GM12878 (cell line): ENCODE measurements at regions not wholly inside any gene's neighbourhood (a gene's known extent, or its start where the extent isn't known, plus 50 kb on each side); places are given as distances from the start of the nearest gene placed in this dataset.

ENCODE experiments used
- ATAC-seq: fragments of 200-7000 bp; cut with Tn5 transposase; 3 replicates; pipeline ENCODE4 v1.9.1; 2020; ENCODE audit warnings: mild to moderate bottlenecking, moderate library complexity
- BruUV-seq: library from RNA; stranded (reverse); fragments of 400-500 nt; replicated peaks from 2 replicates; lab custom pipeline; 2021; lab: Mats Ljungman, UMichigan
- CTCF ChIA-PET: fragments of 300-600 bp; sonication (Branson Sonifier 250); formaldehyde crosslinking; extraction: SDS; loops from one replicate; lab custom pipeline; 2021; ENCODE audit warnings: inconsistent platforms; lab: Yijun Ruan, JAX
- POLR2A ChIA-PET: fragments of 350-600 bp; formaldehyde crosslinking; extraction: SDS; loops from one replicate; lab custom pipeline; 2021; ENCODE audit warnings: inconsistent platforms; lab: Charles Lee
- RAD21 ChIA-PET: fragments of 300-600 bp; sonication (Branson Sonifier 250); formaldehyde crosslinking; loops from one replicate; lab custom pipeline; 2023; ENCODE audit warnings: antibody characterized with exemption; ENCODE audit not compliant: unreplicated experiment; lab: Charles Lee
- SMC1A ChIA-PET: fragments of 300-600 bp; sonication (Branson Sonifier 250); formaldehyde crosslinking; loops from one replicate; lab custom pipeline; 2023; ENCODE audit not compliant: unreplicated experiment, uncharacterized antibody; lab: Charles Lee
- DNase-seq: peaks from one replicate; pipeline ENCODE4 v3.0.0-alpha.2; 2011; ENCODE audit warnings: low read depth, low spot score
- FAIRE-seq: peaks from 3 replicates; lab custom pipeline; 2011; peaks lifted over from hg19 to GRCh38; lab: Jason Lieb, UNC
- H2AFZ ChIP-seq: 2 replicates; pipeline ENCODE4 v1.6.0; 2011; ENCODE audit warnings: low read depth, low read length, control low read depth; ENCODE audit not compliant: control insufficient read depth
- H3K27ac ChIP-seq: 2 replicates; pipeline ENCODE4 v1.5.1; 2011; ENCODE audit warnings: control low read depth; ENCODE audit not compliant: control insufficient read depth, insufficient read depth
- H3K27me3 ChIP-seq, 2 experiments: replicated peaks in 1 of 2; 2 replicates each; pipeline versions ENCODE4 v1.6.0 to v1.6.1; 2011; ENCODE audit warnings: low read length in 1 of 2; ENCODE audit not compliant: control insufficient read depth in 2 of 2, insufficient read depth in 2 of 2
- H3K36me3 ChIP-seq, 2 experiments: 2 replicates each; pipeline ENCODE4 v1.5.1; 2011; ENCODE audit warnings: low read length in 1 of 2; ENCODE audit not compliant: control insufficient read depth in 2 of 2, insufficient read depth in 2 of 2
- H3K4me1 ChIP-seq: 2 replicates; pipeline ENCODE4 v1.6.1; 2011; ENCODE audit warnings: mild to moderate bottlenecking, low read length, moderate library complexity, mixed read lengths; ENCODE audit not compliant: control insufficient read depth, insufficient read depth
- H3K4me2 ChIP-seq: 2 replicates; pipeline ENCODE4 v1.6.0; 2011; ENCODE audit warnings: control low read depth; ENCODE audit not compliant: control insufficient read depth, insufficient read depth
- H3K4me3 ChIP-seq: fragments of 200-600 bp; sonication (generic); 2 replicates; pipeline ENCODE4 v1.5.1; 2016
- H3K79me2 ChIP-seq: 2 replicates; pipeline ENCODE4 v1.6.0; 2011; ENCODE audit warnings: low read length; ENCODE audit not compliant: control insufficient read depth, insufficient read depth
- H3K9ac ChIP-seq: 2 replicates; pipeline ENCODE4 v1.8.0; 2011; ENCODE audit warnings: low read length, control low read depth, mixed read lengths; ENCODE audit not compliant: control insufficient read depth, insufficient read depth
- H3K9me3 ChIP-seq: replicated peaks from 3 replicates; pipeline ENCODE4 v1.5.1; 2011; ENCODE audit warnings: mild to moderate bottlenecking, low read length; ENCODE audit not compliant: control insufficient read depth, insufficient read depth
- H4K20me1 ChIP-seq: 2 replicates; pipeline ENCODE4 v1.6.0; 2011; ENCODE audit not compliant: control insufficient read depth, insufficient read depth
- BCL11A ChIP-seq: IDR thresholded peaks from 2 replicates; pipeline ENCODE4 v1.6.1; 2011; ENCODE audit warnings: low read depth, low read length
- CEBPB ChIP-seq, 2 experiments: fragments of 150-350 bp in 1 of 2; IDR thresholded peaks; 2 replicates each; pipeline ENCODE4 v1.6.1; 2012 to 2014; ENCODE audit warnings: low read depth in 2 of 2, low read length in 2 of 2, borderline replicate concordance in 1 of 2, inconsistent platforms in 1 of 2
- CHD1 ChIP-seq: IDR thresholded peaks from 2 replicates; pipeline ENCODE4 v1.6.1; 2012; ENCODE audit warnings: low read depth, low read length, improper control_type of control experiment
- CHD2 ChIP-seq: IDR thresholded peaks from 2 replicates; pipeline ENCODE4 v1.6.1; 2011; ENCODE audit warnings: low read depth, low read length, improper control_type of control experiment, borderline replicate concordance
- CREM ChIP-seq: IDR thresholded peaks from 2 replicates; pipeline ENCODE4 v1.6.1; 2014; ENCODE audit warnings: antibody characterized with exemption, low read depth
- EZH2 ChIP-seq: IDR thresholded peaks from 2 replicates; pipeline ENCODE4 v1.6.1; 2012; ENCODE audit warnings: low read depth, mild to moderate bottlenecking, control low read depth, inconsistent platforms, low read length, borderline replicate concordance; ENCODE audit not compliant: control insufficient read depth
- IKZF1 ChIP-seq: fragments of 450-650 bp; conservative IDR thresholded peaks from 2 replicates; pipeline ENCODE4 v1.6.1; 2017; ENCODE audit warnings: antibody characterized with exemption, mild to moderate bottlenecking
- MTA2 ChIP-seq: fragments of 450-650 bp; IDR thresholded peaks from 2 replicates; pipeline ENCODE4 v1.6.1; 2016; ENCODE audit warnings: low read depth, mild to moderate bottlenecking, moderate library complexity
- NFIC ChIP-seq: IDR thresholded peaks from 2 replicates; pipeline ENCODE4 v1.6.1; 2012; ENCODE audit warnings: low read depth, mild to moderate bottlenecking, inconsistent platforms, low read length, moderate library complexity
- NR2F1 ChIP-seq: fragments of 450-650 bp; conservative IDR thresholded peaks from 2 replicates; pipeline ENCODE4 v1.6.1; 2017; ENCODE audit warnings: mild to moderate bottlenecking
- PAX5 ChIP-seq: IDR thresholded peaks from 2 replicates; pipeline ENCODE4 v1.6.1; 2011; ENCODE audit warnings: low read depth, low read length, borderline replicate concordance
- POLR2AphosphoS5 ChIP-seq: IDR thresholded peaks from 2 replicates; pipeline ENCODE4 v1.6.1; 2011; ENCODE audit warnings: mild to moderate bottlenecking, low read length, inconsistent platforms
- POU2F2 ChIP-seq: IDR thresholded peaks from 3 replicates; pipeline ENCODE4 v1.6.1; 2011; ENCODE audit warnings: low read depth, mild to moderate bottlenecking, low read length, borderline replicate concordance
- RELA ChIP-seq: fragments of 450-650 bp; IDR thresholded peaks from 2 replicates; pipeline ENCODE4 v1.8.0; 2014; ENCODE audit warnings: borderline replicate concordance; ENCODE audit not compliant: partially characterized antibody
- SIX5 ChIP-seq: IDR thresholded peaks from 2 replicates; pipeline ENCODE4 v1.6.1; 2011; ENCODE audit warnings: mild to moderate bottlenecking, low read depth, low read length, moderate library complexity; ENCODE audit not compliant: severe bottlenecking
- SMC3 ChIP-seq: IDR thresholded peaks from 2 replicates; pipeline ENCODE4 v1.6.1; 2011; ENCODE audit warnings: low read length, improper control_type of control experiment, borderline replicate concordance
- SREBF1 ChIP-seq: IDR thresholded peaks from 2 replicates; pipeline ENCODE4 v1.6.1; 2012; ENCODE audit warnings: mild to moderate bottlenecking, low read length
- SRF ChIP-seq, 2 experiments: IDR thresholded peaks; 2 replicates each; pipeline ENCODE4 v1.6.1; 2011; ENCODE audit warnings: low read depth in 2 of 2, low read length in 2 of 2, mild to moderate bottlenecking in 1 of 2, moderate library complexity in 1 of 2
- in situ Hi-C: fragments of 300-500 bp; cut with MboI; formaldehyde crosslinking; loops from 9 replicates; pipeline ENCODE4 v1.14.3; 2018; ENCODE audit warnings: mixed read lengths
- intact Hi-C: fragments of 100-400 bp; cut with micrococcal nuclease; formaldehyde crosslinking; loops from one replicate; pipeline ENCODE4 v1.14.2; 2022; ENCODE audit not compliant: unreplicated experiment
- TF ChIP-seq, protein P1 (sequence below): fragments of 450-650 bp; IDR thresholded peaks from 2 replicates; pipeline ENCODE4 v1.6.1; 2016; ENCODE audit warnings: mild to moderate bottlenecking
- TF ChIP-seq, protein P2 (sequence below), 3 experiments: IDR thresholded peaks in 2 of 3; conservative IDR thresholded peaks in 1 of 3; 2 replicates each; pipeline ENCODE4 v1.5.1; 2011; ENCODE audit warnings: low read depth in 3 of 3, low read length in 3 of 3, mild to moderate bottlenecking in 3 of 3, control low read depth in 2 of 3, moderate library complexity in 2 of 3, inconsistent platforms in 1 of 3, mixed read lengths in 1 of 3; ENCODE audit not compliant: control insufficient read depth in 2 of 3, insufficient read depth in 1 of 3; ENCODE audit errors: extremely low read depth in 1 of 3
- TF ChIP-seq, protein P3 (sequence below): IDR thresholded peaks from 2 replicates; pipeline ENCODE4 v1.6.1; 2011; ENCODE audit warnings: low read depth, low read length, improper control_type of control experiment, borderline replicate concordance

DNA sequence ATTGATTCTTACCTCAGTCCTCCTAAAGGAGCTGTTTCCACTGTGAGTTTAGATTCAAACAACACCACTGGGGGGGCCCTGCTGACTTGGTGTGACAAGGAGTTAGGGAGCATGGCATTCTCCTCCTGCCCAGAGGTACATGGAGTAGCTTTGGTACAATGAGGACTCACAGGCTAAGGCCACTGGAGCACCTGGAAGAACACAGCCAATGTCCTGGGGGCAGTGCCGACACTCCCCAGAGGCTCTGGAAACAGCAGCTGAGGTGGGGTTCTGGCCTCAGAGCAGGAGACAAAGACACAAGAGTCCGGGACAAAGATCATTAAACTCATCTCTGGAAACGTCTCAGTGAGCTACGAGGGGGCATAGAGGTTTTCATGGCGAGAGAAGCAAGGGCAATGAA, 69.7 kb upstream of the POMGNT2 start (continued):
- TF ChIP-seq PAX5 (no peak), MTA2 (no peak), CREM (no peak), SREBF1 (no peak)

DNA sequence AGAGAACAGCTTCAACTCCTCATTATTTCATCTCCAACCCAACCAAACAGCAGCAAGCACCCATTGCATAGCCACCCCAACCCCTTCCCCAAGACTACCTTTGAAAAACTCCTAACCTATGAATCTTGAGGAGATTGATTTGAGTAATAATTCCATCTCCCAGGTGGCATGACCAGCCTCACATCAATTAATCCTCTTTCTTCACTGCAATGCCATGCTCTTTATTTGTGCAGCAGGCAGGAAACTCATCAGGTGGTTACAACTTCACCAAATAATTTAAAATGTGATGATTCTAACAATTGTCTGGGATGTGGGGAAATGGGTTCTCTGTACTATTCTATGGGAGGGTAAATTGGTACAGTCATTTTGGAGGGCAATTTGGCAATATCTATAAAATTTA, 68.1 kb upstream of the POMGNT2 start:
- no peak overlapping the region for H3K27ac ChIP-seq
- no peak for DNase-seq
- H4K20me1 ChIP-seq: no peaks in the 10 kb centered on the region
- no peaks in the 10 kb centered on the region for H3K36me3 ChIP-seq
- RAD21 ChIA-PET: no interaction called here
- CTCF ChIA-PET: no interaction called here
- POLR2A ChIA-PET: no interaction called here
- no peak for FAIRE-seq
- H3K79me2 ChIP-seq: no peaks in the 10 kb centered on the region
- SMC1A ChIA-PET: interaction anchor here (0.7 kb wide), 2 partner anchors 12 to 868 kb away, joined by 3 read pairs; no protein-coding TSS in a partner anchor
- H3K9me3 ChIP-seq: no peaks in the 10 kb centered on the region
- intact Hi-C loops: no loop called here
- in situ Hi-C loops: no loop called here
- H2AFZ ChIP-seq: no peak overlapping the region
- no peak overlapping the region for H3K4me2 ChIP-seq
- ATAC-seq: no peak
- no TSS peak for BruUV-seq
- H3K9ac ChIP-seq: no peak overlapping the region
- H3K27me3 ChIP-seq: no peaks in the 10 kb centered on the region
- no peak overlapping the region for H3K4me3 ChIP-seq
- H3K4me1 ChIP-seq: no peaks in the 10 kb centered on the region
- no peak for TF ChIP-seq IKZF1
- no peak for TF ChIP-seq SMC3
- TF ChIP-seq, protein P1, sequence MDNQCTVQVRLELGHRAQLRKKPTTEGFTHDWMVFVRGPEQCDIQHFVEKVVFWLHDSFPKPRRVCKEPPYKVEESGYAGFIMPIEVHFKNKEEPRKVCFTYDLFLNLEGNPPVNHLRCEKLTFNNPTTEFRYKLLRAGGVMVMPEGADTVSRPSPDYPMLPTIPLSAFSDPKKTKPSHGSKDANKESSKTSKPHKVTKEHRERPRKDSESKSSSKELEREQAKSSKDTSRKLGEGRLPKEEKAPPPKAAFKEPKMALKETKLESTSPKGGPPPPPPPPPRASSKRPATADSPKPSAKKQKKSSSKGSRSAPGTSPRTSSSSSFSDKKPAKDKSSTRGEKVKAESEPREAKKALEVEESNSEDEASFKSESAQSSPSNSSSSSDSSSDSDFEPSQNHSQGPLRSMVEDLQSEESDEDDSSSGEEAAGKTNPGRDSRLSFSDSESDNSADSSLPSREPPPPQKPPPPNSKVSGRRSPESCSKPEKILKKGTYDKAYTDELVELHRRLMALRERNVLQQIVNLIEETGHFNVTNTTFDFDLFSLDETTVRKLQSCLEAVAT: no peak
- TF ChIP-seq, protein P2, sequence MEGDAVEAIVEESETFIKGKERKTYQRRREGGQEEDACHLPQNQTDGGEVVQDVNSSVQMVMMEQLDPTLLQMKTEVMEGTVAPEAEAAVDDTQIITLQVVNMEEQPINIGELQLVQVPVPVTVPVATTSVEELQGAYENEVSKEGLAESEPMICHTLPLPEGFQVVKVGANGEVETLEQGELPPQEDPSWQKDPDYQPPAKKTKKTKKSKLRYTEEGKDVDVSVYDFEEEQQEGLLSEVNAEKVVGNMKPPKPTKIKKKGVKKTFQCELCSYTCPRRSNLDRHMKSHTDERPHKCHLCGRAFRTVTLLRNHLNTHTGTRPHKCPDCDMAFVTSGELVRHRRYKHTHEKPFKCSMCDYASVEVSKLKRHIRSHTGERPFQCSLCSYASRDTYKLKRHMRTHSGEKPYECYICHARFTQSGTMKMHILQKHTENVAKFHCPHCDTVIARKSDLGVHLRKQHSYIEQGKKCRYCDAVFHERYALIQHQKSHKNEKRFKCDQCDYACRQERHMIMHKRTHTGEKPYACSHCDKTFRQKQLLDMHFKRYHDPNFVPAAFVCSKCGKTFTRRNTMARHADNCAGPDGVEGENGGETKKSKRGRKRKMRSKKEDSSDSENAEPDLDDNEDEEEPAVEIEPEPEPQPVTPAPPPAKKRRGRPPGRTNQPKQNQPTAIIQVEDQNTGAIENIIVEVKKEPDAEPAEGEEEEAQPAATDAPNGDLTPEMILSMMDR (IDR thresholded peaks at IDR 0.05 in 2 of 3, conservative IDR thresholded peaks at IDR 0.05 in 1 of 3; ENCODE audit: control insufficient read depth in 2 of 3, extremely low read depth in 1 of 3, insufficient read depth in 1 of 3, low read depth in 3 of 3, low read length in 3 of 3): no peak
- no peak for TF ChIP-seq POLR2AphosphoS5
- no peak for TF ChIP-seq BCL11A
- no peak for TF ChIP-seq EZH2
- no peak for TF ChIP-seq RELA
- TF ChIP-seq NR2F1: no peak
- TF ChIP-seq SRF (IDR thresholded peaks at IDR 0.05; ENCODE audit: low read depth in 2 of 2, low read length in 2 of 2): no peak
- TF ChIP-seq NFIC: no peak
- TF ChIP-seq CEBPB (IDR thresholded peaks at IDR 0.05; ENCODE audit: borderline replicate concordance in 1 of 2, low read depth in 2 of 2, low read length in 2 of 2): no peak
- no peak for TF ChIP-seq CHD2
- TF ChIP-seq SIX5: no peak
- TF ChIP-seq, protein P3, sequence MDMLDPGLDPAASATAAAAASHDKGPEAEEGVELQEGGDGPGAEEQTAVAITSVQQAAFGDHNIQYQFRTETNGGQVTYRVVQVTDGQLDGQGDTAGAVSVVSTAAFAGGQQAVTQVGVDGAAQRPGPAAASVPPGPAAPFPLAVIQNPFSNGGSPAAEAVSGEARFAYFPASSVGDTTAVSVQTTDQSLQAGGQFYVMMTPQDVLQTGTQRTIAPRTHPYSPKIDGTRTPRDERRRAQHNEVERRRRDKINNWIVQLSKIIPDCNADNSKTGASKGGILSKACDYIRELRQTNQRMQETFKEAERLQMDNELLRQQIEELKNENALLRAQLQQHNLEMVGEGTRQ: no peak
- no peak for TF ChIP-seq POU2F2
- no peak for TF ChIP-seq CHD1
